K562 (cell line): ENCODE measurements at regions not wholly inside any gene's neighbourhood (a gene's known extent, or its start where the extent isn't known, plus 50 kb on each side); places are given as distances from the start of the nearest gene placed in this dataset.

ENCODE experiments used
- ATAC-seq: fragments of 200-7000 bp; cut with Tn5 transposase; 3 replicates; pipeline ENCODE4 v1.9.1; 2020; ENCODE audit warnings: moderate library complexity
- BruUV-seq: library from RNA; stranded (reverse); fragments of 400-500 nt; replicated peaks from 2 replicates; lab custom pipeline; 2021; lab: Mats Ljungman, UMichigan
- CTCF ChIA-PET: fragments of 300-600 bp; formaldehyde crosslinking; extraction: SDS; loops from one replicate; lab custom pipeline; 2021; ENCODE audit warnings: low intra/inter-chr PET ratio; lab: Yijun Ruan, JAX
- POLR2A ChIA-PET: fragments of 300-600, 350-650 bp; sonication (Branson Sonifier 250); formaldehyde crosslinking; extraction: SDS; loops from one replicate; lab custom pipeline; 2021; ENCODE audit warnings: antibody characterized with exemption, inconsistent platforms; lab: Yijun Ruan, JAX
- DNase-seq, 4 experiments: peaks; one replicate each; pipeline versions ENCODE4 v3.0.0 to v3.0.0-alpha.2; 2011 to 2018; ENCODE audit warnings: low spot score in 3 of 4, mixed read lengths in 3 of 4; ENCODE audit errors: extremely low read depth in 1 of 4
- FAIRE-seq: peaks from 2 replicates; lab custom pipeline; 2011; peaks lifted over from hg19 to GRCh38; lab: Jason Lieb, UNC
- H2AFZ ChIP-seq: 2 replicates; pipeline ENCODE4 v1.6.0; 2011; ENCODE audit warnings: low read depth, low read length, control low read depth, inconsistent platforms
- H3K27ac ChIP-seq: fragments of 200-600 bp; 3 replicates; pipeline ENCODE4 v1.8.0; 2011; ENCODE audit warnings: low read depth, mild to moderate bottlenecking, control low read depth, inconsistent platforms, low read length, moderate library complexity, mixed read lengths; ENCODE audit errors: extremely low read depth
- H3K27me3 ChIP-seq, 2 experiments: fragments of 300-600 bp in 1 of 2; 2 replicates in 1 of 2; 3 replicates in 1 of 2; pipeline versions ENCODE4 v1.6.0 to v1.8.0; 2011; ENCODE audit warnings: inconsistent platforms in 2 of 2, low read length in 2 of 2, mild to moderate bottlenecking in 1 of 2, mixed read lengths in 1 of 2, moderate library complexity in 1 of 2; ENCODE audit not compliant: control insufficient read depth in 2 of 2, insufficient read depth in 2 of 2
- H3K36me3 ChIP-seq: fragments of 300-600 bp; 3 replicates; pipeline ENCODE4 v1.8.0; 2011; ENCODE audit warnings: mild to moderate bottlenecking, low read length, inconsistent platforms; ENCODE audit not compliant: control insufficient read depth, insufficient read depth
- H3K4me1 ChIP-seq, 2 experiments: fragments of 200-600 bp in 1 of 2; replicated peaks in 1 of 2; 2 replicates in 1 of 2; 3 replicates in 1 of 2; pipeline versions ENCODE4 v1.5.1 to v1.8.0; 2011; ENCODE audit warnings: inconsistent platforms in 2 of 2, low read length in 2 of 2, mild to moderate bottlenecking in 1 of 2, mixed read lengths in 1 of 2, moderate library complexity in 1 of 2; ENCODE audit not compliant: control insufficient read depth in 2 of 2, insufficient read depth in 2 of 2
- H3K4me2 ChIP-seq: 2 replicates; pipeline ENCODE4 v1.6.1; 2011; ENCODE audit warnings: low read length, control low read depth, inconsistent platforms, mixed read lengths; ENCODE audit not compliant: insufficient read depth
- H3K4me3 ChIP-seq: fragments of 200-600 bp; sonication (generic), shearing (Covaris generic); 2 replicates; pipeline ENCODE4 v1.5.1; 2016; ENCODE audit warnings: control low read depth, inconsistent platforms
- H3K79me2 ChIP-seq: fragments of 200-600 bp; 3 replicates; pipeline ENCODE4 v1.8.0; 2011; ENCODE audit warnings: low read length, inconsistent platforms; ENCODE audit not compliant: control insufficient read depth, insufficient read depth
- H3K9ac ChIP-seq, 2 experiments: 2 replicates each; pipeline versions ENCODE4 v1.6.0 to v1.6.1; 2011; ENCODE audit warnings: low read depth in 2 of 2, low read length in 2 of 2, control low read depth in 1 of 2, inconsistent platforms in 1 of 2, mild to moderate bottlenecking in 1 of 2, mixed read lengths in 1 of 2; ENCODE audit not compliant: insufficient read depth in 1 of 2
- H3K9me1 ChIP-seq: one replicate; pipeline ENCODE4 v1.6.0; 2011; ENCODE audit warnings: inconsistent platforms, mild to moderate bottlenecking, low read length, moderate library complexity; ENCODE audit not compliant: control insufficient read depth, insufficient read depth
- H3K9me3 ChIP-seq: replicated peaks from 2 replicates; pipeline ENCODE4 v1.5.1; 2011; ENCODE audit warnings: low read depth, low read length, inconsistent platforms; ENCODE audit not compliant: control insufficient read depth, insufficient read depth
- H4K20me1 ChIP-seq: replicated peaks from 2 replicates; pipeline ENCODE4 v1.6.1; 2011; ENCODE audit warnings: low read length, inconsistent platforms, mixed read lengths; ENCODE audit not compliant: control insufficient read depth, insufficient read depth
- CHCHD3 ChIP-seq: fragments of 250-450 bp; sonication (Bioruptor Pico); IDR thresholded peaks from 2 replicates; pipeline ENCODE4 v2.1.2; 2022; ENCODE audit warnings: mild to moderate bottlenecking
- DIDO1 ChIP-seq: fragments of 450-650 bp; IDR thresholded peaks from 2 replicates; pipeline ENCODE4 v1.6.1; 2016; ENCODE audit warnings: low read depth, missing biosample characterization, missing genetic modification characterization
- ESRRB ChIP-seq: fragments of 250-450 bp; sonication (Bioruptor Pico); IDR thresholded peaks from 2 replicates; pipeline ENCODE4 v1.5.0; 2020; ENCODE audit warnings: mild to moderate bottlenecking, moderate library complexity, borderline replicate concordance
- FOXK1 ChIP-seq: sonication (generic); formaldehyde crosslinking; IDR thresholded peaks from 2 replicates; pipeline ENCODE4 v1.8.0; 2022; ENCODE audit warnings: missing genetic modification reagents, mild to moderate bottlenecking, borderline replicate concordance
- GATA2 ChIP-seq: sonication (generic); formaldehyde crosslinking; IDR thresholded peaks from 2 replicates; pipeline ENCODE4 v1.4.0; 2020; ENCODE audit warnings: mild to moderate bottlenecking, missing genetic modification reagents
- HNRNPLL ChIP-seq: fragments of 200-400 bp; formaldehyde crosslinking; IDR thresholded peaks from 2 replicates; pipeline ENCODE4 v1.6.1; 2017; ENCODE audit warnings: low read length, low read depth, mild to moderate bottlenecking; ENCODE audit not compliant: poor library complexity, severe bottlenecking
- KLF10 ChIP-seq: fragments of 250-450 bp; sonication (Bioruptor Pico); IDR thresholded peaks from 2 replicates; pipeline ENCODE4 v1.6.1; 2021; ENCODE audit warnings: matching md5 sums
- MCM7 ChIP-seq, 2 experiments: fragments of 450-650 bp; IDR thresholded peaks; 2 replicates each; pipeline ENCODE4 v1.6.1; 2016 to 2018
- MIER1 ChIP-seq: fragments of 450-650 bp; IDR thresholded peaks from 2 replicates; pipeline ENCODE4 v1.6.1; 2016; ENCODE audit warnings: antibody characterized with exemption, mild to moderate bottlenecking, low read depth
- MTA2 ChIP-seq: fragments of 450-650 bp; IDR thresholded peaks from 2 replicates; pipeline ENCODE4 v1.6.1; 2016; ENCODE audit warnings: low read depth
- NONO ChIP-seq, 2 experiments: fragments of 200-400 bp in 1 of 2; fragments of 450-650 bp in 1 of 2; formaldehyde crosslinking in 1 of 2; IDR thresholded peaks; 2 replicates each; pipeline ENCODE4 v1.6.1; 2017; ENCODE audit warnings: low read depth in 2 of 2, mild to moderate bottlenecking in 2 of 2, moderate library complexity in 2 of 2, low read length in 1 of 2
- POLR2AphosphoS5 ChIP-seq: IDR thresholded peaks from 2 replicates; pipeline ENCODE4 v1.6.1; 2011; ENCODE audit warnings: mild to moderate bottlenecking, low read depth, low read length, moderate library complexity; ENCODE audit not compliant: control insufficient read depth, insufficient read depth
- SMAD1 ChIP-seq: fragments of 150-350 bp; IDR thresholded peaks from 2 replicates; pipeline ENCODE4 v1.6.1; 2014; ENCODE audit warnings: low read length, low read depth; ENCODE audit not compliant: partially characterized antibody
- SMARCE1 ChIP-seq: fragments of 450-650 bp; IDR thresholded peaks from 2 replicates; pipeline ENCODE4 v1.7.1; 2016; ENCODE audit warnings: mild to moderate bottlenecking
- SPI1 ChIP-seq: IDR thresholded peaks from 2 replicates; pipeline ENCODE4 v1.6.1; 2011; ENCODE audit warnings: low read depth, low read length, control low read depth, borderline replicate concordance
- STAT5A ChIP-seq: IDR thresholded peaks from 2 replicates; pipeline ENCODE4 v1.6.1; 2012; ENCODE audit warnings: low read length, inconsistent platforms, borderline replicate concordance
- ZBTB8A ChIP-seq: fragments of 450-650 bp; IDR thresholded peaks from 2 replicates; pipeline ENCODE4 v1.6.1; 2018; ENCODE audit warnings: mild to moderate bottlenecking, moderate library complexity; ENCODE audit not compliant: partially characterized antibody
- ZNF232 ChIP-seq: sonication (generic); formaldehyde crosslinking; IDR thresholded peaks from 2 replicates; pipeline ENCODE4 v1.8.0; 2022; ENCODE audit warnings: mild to moderate bottlenecking, missing genetic modification reagents
- ZNF316 ChIP-seq: fragments of 450-650 bp; IDR thresholded peaks from 2 replicates; pipeline ENCODE4 v1.6.1; 2016
- ZNF639 ChIP-seq, 2 experiments: fragments of 200-800 bp in 1 of 2; sonication (Bioruptor generic) in 1 of 2; sonication (generic) in 1 of 2; formaldehyde crosslinking in 1 of 2; IDR thresholded peaks in 1 of 2; conservative IDR thresholded peaks in 1 of 2; 2 replicates each; pipeline versions ENCODE4 v1.5.0 to v1.6.1; 2016 to 2020; ENCODE audit warnings: missing compliant biosample characterization in 1 of 2, missing genetic modification characterization in 1 of 2, missing genetic modification reagents in 1 of 2
- ZNF79 ChIP-seq: fragments of 250-450 bp; sonication (Bioruptor Pico); IDR thresholded peaks from 2 replicates; pipeline ENCODE4 v1.4.0; 2020; ENCODE audit warnings: low read depth, mild to moderate bottlenecking, moderate library complexity
- WGBS: fragments of 100-300 bp; shearing (Covaris generic); methylation state at CpG from one replicate; pipeline ENCODE4 v1.1.6; 2016; ENCODE audit warnings: low coverage, mixed read lengths; ENCODE audit not compliant: insufficient coverage; ENCODE audit errors: missing lambda C conversion rate; 5-methylcytosine and 5-hydroxymethylcytosine counted together
- in situ Hi-C: fragments of 300-500 bp; cut with MboI; formaldehyde crosslinking; loops from 4 replicates; pipeline ENCODE4 v1.15.0; 2018; ENCODE audit warnings: inconsistent platforms, mixed read lengths
- intact Hi-C: fragments of 100-400 bp; cut with micrococcal nuclease; formaldehyde crosslinking; loops from 2 replicates; pipeline ENCODE4 v1.14.2; 2022

DNA sequence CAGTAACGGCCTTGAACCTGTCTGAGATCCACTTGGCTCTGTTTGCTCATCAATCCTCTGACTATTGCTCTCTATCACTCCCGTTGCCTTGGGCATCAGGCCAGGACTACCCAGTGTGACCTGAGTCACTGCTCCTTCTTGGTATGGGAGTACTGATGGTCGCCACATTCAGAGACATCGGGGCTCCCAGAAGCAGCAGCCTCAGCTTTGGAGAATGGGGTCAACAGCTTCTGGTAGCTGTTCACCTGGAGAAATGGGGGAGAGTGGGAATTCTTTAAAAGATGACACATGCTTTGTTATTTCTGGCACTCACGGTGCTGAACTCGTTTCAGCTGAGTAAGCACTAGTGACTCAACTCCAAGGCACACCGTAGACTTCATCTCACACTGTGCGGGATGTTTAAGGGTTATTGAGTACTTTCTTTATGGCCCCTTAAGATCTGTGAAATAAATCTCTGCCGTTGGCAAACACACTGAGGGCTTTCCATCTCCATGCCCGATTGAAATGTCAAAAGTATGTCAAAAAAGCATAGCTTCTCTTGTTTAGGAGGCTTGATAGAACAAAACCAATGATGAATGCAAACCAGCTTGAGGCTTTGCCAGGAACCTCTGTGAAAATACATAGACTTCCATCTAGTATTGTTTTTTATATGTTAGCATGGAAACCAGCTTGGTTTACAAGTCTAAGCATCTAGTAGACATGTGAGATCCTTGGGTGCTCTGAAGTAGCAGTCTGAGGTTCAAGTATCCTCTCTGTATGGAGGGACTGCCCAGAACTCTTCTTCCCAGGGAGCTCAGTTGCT lies 333.1 kb downstream of the CXCL12 start (continued):
- TF ChIP-seq DIDO1, result no peak
- no peak for TF ChIP-seq HNRNPLL
- TF ChIP-seq ZNF232 (CRISPR knock-in tag), result no peak

DNA sequence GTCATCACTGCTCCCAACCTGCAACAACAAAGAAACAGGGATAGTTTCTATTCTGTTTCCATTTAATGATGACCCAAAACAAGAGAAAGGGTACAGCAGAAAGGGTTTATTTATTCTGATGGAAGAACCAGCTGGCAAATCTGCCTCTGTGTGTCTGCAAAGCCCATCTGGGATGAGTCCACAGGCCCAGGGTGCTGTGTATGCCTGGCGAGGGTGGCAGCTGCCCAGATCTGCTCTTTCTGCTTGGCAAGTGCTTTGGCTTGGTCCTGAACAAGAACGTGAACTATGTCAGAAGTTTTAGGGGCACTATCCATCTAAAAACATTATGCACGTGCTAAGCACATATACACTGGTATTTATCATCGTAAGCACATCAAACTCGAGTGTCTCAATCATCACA lies 333.8 kb downstream of the CXCL12 start:
- H3K36me3 ChIP-seq, result no peaks in the 10 kb centered on the region
- WGBS, result 0% methylated on average over 5 of the region's 5 CpGs
- no peak overlapping the region for H3K4me2 ChIP-seq
- no peaks in the 10 kb centered on the region for H4K20me1 ChIP-seq
- peaks cover 10 to 14% of the 10 kb centered on the region in 2 experiments for H3K27me3 ChIP-seq
- BruUV-seq, result no TSS peak
- ATAC-seq (no peak), DNase-seq (no peak), FAIRE-seq (no peak)
- H3K9ac ChIP-seq, result no peak overlapping the region
- POLR2A ChIA-PET, result interaction anchor here (0.6 kb wide), 1 partner anchor 20 kb away, joined by 3 read pairs; no protein-coding TSS in a partner anchor
- intact Hi-C loops (no loop called here), in situ Hi-C loops (no loop called here)
- H3K4me1 ChIP-seq, result no peaks in the 10 kb centered on the region
- no peaks in the 10 kb centered on the region for H3K9me1 ChIP-seq
- no peak overlapping the region for H3K4me3 ChIP-seq
- no peaks in the 10 kb centered on the region for H3K9me3 ChIP-seq
- no peak overlapping the region for H3K27ac ChIP-seq
- CTCF ChIA-PET, result no interaction called here
- no peaks in the 10 kb centered on the region for H3K79me2 ChIP-seq
- no peak for TF ChIP-seq ZBTB8A
- TF ChIP-seq KLF10 (CRISPR knock-in tag), result no peak
- no peak for TF ChIP-seq SMARCE1
- TF ChIP-seq ZNF639 (CRISPR knock-in tag; conservative IDR thresholded peaks at IDR 0.05 in 1 of 2, IDR thresholded peaks at IDR 0.05 in 1 of 2), result no peak
- no peak for TF ChIP-seq CHCHD3 (CRISPR knock-in tag)
- no peak for TF ChIP-seq POLR2AphosphoS5
- TF ChIP-seq STAT5A, result no peak
- TF ChIP-seq MTA2, result no peak
- TF ChIP-seq ZNF316, result no peak
- TF ChIP-seq ESRRB (CRISPR knock-in tag), result no peak
- TF ChIP-seq SPI1, result no peak
- no peak for TF ChIP-seq FOXK1 (CRISPR knock-in tag)
- TF ChIP-seq GATA2, result no peak
- TF ChIP-seq ZNF79 (CRISPR knock-in tag), result no peak
- TF ChIP-seq MCM7 (IDR thresholded peaks at IDR 0.05), result no peak
- TF ChIP-seq SMAD1, result no peak
- TF ChIP-seq NONO (IDR thresholded peaks at IDR 0.05; ENCODE audit: low read depth in 2 of 2, low read length in 1 of 2), result no peak
- no peak for TF ChIP-seq MIER1
- H2AFZ ChIP-seq, result no peak overlapping the region
